Neural cell (in vitro differentiated cells): ENCODE measurements at regions not wholly inside any gene's neighbourhood (a gene's known extent, or its start where the extent isn't known, plus 50 kb on each side); places are given as distances from the start of the nearest gene placed in this dataset.
"Not testable (repeated sequence)": the region's sequence is repeated elsewhere in the genome, so short reads cannot be mapped to it uniquely, and the experiment has no call there.

Experiments used
- H2AFZ ChIP-seq: fragments of 200-600, 300-800 bp; sonication (generic), shearing (Covaris generic); 2 replicates; pipeline ENCODE4 v1.6.0; 2014; ENCODE audit warnings: low read depth, mild to moderate bottlenecking, antibody characterized with exemption, low read length, moderate library complexity
- H3F3A ChIP-seq: fragments of 200-600 bp; shearing (Covaris generic); 2 replicates; pipeline ENCODE4 v1.6.1; 2016; ENCODE audit warnings: mild to moderate bottlenecking, moderate library complexity, mixed read lengths, antibody characterized with exemption, low read length; ENCODE audit not compliant: insufficient read depth, poor library complexity, severe bottlenecking
- H3K27ac ChIP-seq: fragments of 200-600, 300-800 bp; sonication (generic), shearing (Covaris generic); 2 replicates; pipeline ENCODE4 v1.5.1; 2014; ENCODE audit warnings: mild to moderate bottlenecking, low read length, moderate library complexity
- H3K27me3 ChIP-seq: fragments of 300-800, 200-600 bp; sonication (generic), shearing (Covaris generic); 2 replicates; pipeline ENCODE4 v1.6.0; 2014; ENCODE audit warnings: mild to moderate bottlenecking, low read depth, low read length, moderate library complexity; ENCODE audit not compliant: insufficient read depth
- H3K36me3 ChIP-seq: fragments of 300-800, 200-600 bp; sonication (generic), shearing (Covaris generic); 2 replicates; pipeline ENCODE4 v1.5.1; 2014; ENCODE audit warnings: mild to moderate bottlenecking, antibody characterized with exemption, low read length, moderate library complexity; ENCODE audit not compliant: insufficient read depth
- H3K4me2 ChIP-seq: fragments of 300-800, 200-600 bp; sonication (generic), shearing (Covaris generic); 2 replicates; pipeline ENCODE4 v1.6.0; 2014; ENCODE audit warnings: mild to moderate bottlenecking, low read length
- H3K4me3 ChIP-seq: fragments of 300-800, 200-600 bp; sonication (generic), shearing (Covaris generic); 2 replicates; pipeline ENCODE4 v1.5.1; 2014; ENCODE audit warnings: mild to moderate bottlenecking, low read length, moderate library complexity
- H3K79me2 ChIP-seq: fragments of 200-600 bp; shearing (Covaris generic); replicated peaks from 2 replicates; pipeline ENCODE4 v1.6.0; 2014; ENCODE audit warnings: mild to moderate bottlenecking, low read length, moderate library complexity; ENCODE audit not compliant: insufficient read depth
- H3K9ac ChIP-seq: fragments of 300-800, 200-600 bp; sonication (generic), shearing (Covaris generic); 2 replicates; pipeline ENCODE4 v1.6.1; 2016; ENCODE audit warnings: mild to moderate bottlenecking, low read length, mixed read lengths
- H3K9me2 ChIP-seq: fragments of 200-600 bp; shearing (Covaris generic); 2 replicates; pipeline ENCODE4 v1.6.1; 2016; ENCODE audit warnings: mild to moderate bottlenecking, low read length, mixed read lengths; ENCODE audit not compliant: insufficient read depth
- H3K9me3 ChIP-seq: fragments of 200-600, 300-800 bp; sonication (generic), shearing (Covaris generic); 2 replicates; pipeline ENCODE4 v1.6.1; 2016; ENCODE audit warnings: mild to moderate bottlenecking, mixed run types, low read length, moderate library complexity, mixed read lengths
- H4K20me1 ChIP-seq: fragments of 200-600 bp; shearing (Covaris generic); 2 replicates; pipeline ENCODE4 v1.6.1; 2016; ENCODE audit warnings: mild to moderate bottlenecking, mixed run types; ENCODE audit not compliant: insufficient read depth
- EP300 ChIP-seq: fragments of 450-650 bp; conservative IDR thresholded peaks from 2 replicates; pipeline ENCODE4 v1.6.1; 2014; ENCODE audit warnings: antibody characterized with exemption, mild to moderate bottlenecking, moderate library complexity; ENCODE audit not compliant: poor library complexity, severe bottlenecking
- EZH2 ChIP-seq: fragments of 200-600, 300-800 bp; shearing (Covaris generic), sonication (generic); IDR thresholded peaks from 2 replicates; pipeline ENCODE4 v1.6.1; 2014; ENCODE audit warnings: antibody characterized with exemption, low read length, borderline replicate concordance, mild to moderate bottlenecking; ENCODE audit not compliant: insufficient read depth, poor library complexity, severe bottlenecking
- MXI1 ChIP-seq: fragments of 450-650 bp; conservative IDR thresholded peaks from 2 replicates; pipeline ENCODE4 v1.6.1; 2014; ENCODE audit warnings: antibody characterized with exemption, mild to moderate bottlenecking; ENCODE audit not compliant: poor library complexity, severe bottlenecking
- POLR2AphosphoS5 ChIP-seq: IDR thresholded peaks from 2 replicates; pipeline ENCODE4 v1.6.1; 2012
- RAD21 ChIP-seq: fragments of 450-650 bp; conservative IDR thresholded peaks from 2 replicates; pipeline ENCODE4 v1.6.1; 2014; ENCODE audit warnings: antibody characterized with exemption, mild to moderate bottlenecking, moderate library complexity
- SMC3 ChIP-seq: fragments of 450-650 bp; conservative IDR thresholded peaks from 2 replicates; pipeline ENCODE4 v1.6.1; 2014; ENCODE audit warnings: antibody characterized with exemption, mild to moderate bottlenecking, moderate library complexity; ENCODE audit not compliant: poor library complexity
- TAF1 ChIP-seq: IDR thresholded peaks from 2 replicates; pipeline ENCODE4 v1.6.1; 2012; ENCODE audit warnings: low read depth
- TF ChIP-seq, protein P1 (sequence below): fragments of 450-650 bp; IDR thresholded peaks from 2 replicates; pipeline ENCODE4 v1.5.1; 2014; ENCODE audit warnings: antibody characterized with exemption, mild to moderate bottlenecking, moderate library complexity; ENCODE audit not compliant: poor library complexity, severe bottlenecking
- TF ChIP-seq, protein P2 (sequence below): IDR thresholded peaks from 2 replicates; pipeline ENCODE4 v1.6.1; 2012; ENCODE audit warnings: borderline replicate concordance

DNA sequence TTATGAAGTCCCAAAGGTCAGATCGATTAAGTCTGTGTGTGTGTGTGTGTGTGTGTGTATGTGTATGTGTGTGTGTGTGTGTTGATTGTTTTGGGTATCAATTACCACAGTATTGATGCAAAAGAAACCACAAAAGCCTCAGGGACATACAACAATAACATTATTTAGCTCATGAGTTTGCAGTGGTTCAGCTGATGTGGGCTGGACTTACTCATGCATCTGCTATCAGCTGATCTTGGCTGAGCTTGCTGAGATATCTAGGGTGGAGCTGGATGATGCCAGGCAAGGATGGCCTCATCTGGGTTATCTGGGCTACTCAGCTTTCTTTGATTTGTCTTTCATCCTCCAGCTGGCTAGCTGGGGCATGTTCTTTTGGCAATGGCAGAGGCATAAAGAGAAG, 82.4 kb upstream of the PRR23C start:
- H3K27me3 ChIP-seq, result no peaks in the 10 kb centered on the region
- H3K9me2 ChIP-seq, result no peaks in the 10 kb centered on the region
- no peaks in the 10 kb centered on the region for H3K79me2 ChIP-seq
- H2AFZ ChIP-seq, result no peak overlapping the region
- no peaks in the 10 kb centered on the region for H3K36me3 ChIP-seq
- H3K4me2 ChIP-seq, result no peak overlapping the region
- TF ChIP-seq POLR2AphosphoS5, result no peak
- no peak overlapping the region for H3K27ac ChIP-seq
- no peak overlapping the region for H3K9ac ChIP-seq
- H3F3A ChIP-seq, result no peaks in the 10 kb centered on the region
- no peaks in the 10 kb centered on the region for H4K20me1 ChIP-seq
- H3K9me3 ChIP-seq, result no peaks in the 10 kb centered on the region
- no peak overlapping the region for H3K4me3 ChIP-seq

DNA sequence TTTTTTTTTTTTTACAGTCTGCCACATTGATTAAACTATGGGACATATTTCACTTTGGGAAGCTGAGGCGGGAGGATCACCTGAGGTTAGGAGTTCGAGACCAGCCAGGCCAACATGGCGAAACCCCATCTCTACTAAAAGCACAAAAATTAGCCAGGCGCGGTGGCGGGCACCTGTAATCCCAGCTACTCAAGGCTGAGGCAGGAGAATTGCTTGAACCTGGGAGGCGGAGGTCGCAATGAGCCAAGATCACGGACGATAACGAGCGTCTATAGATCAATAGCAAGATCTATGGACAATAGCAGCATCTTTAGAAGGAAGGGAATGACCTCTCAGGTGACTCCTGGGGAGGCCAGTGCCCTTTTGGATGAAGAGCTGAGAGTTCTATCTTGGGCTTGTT, 82.9 kb upstream of the PRR23C start:
- H3K79me2 ChIP-seq, H2AFZ ChIP-seq, H4K20me1 ChIP-seq, H3K27ac ChIP-seq, H3F3A ChIP-seq, H3K27me3 ChIP-seq, H3K9ac ChIP-seq, H3K36me3 ChIP-seq, H3K4me3 ChIP-seq, H3K4me2 ChIP-seq, H3K9me3 ChIP-seq, H3K9me2 ChIP-seq: not testable (repeated sequence)

DNA sequence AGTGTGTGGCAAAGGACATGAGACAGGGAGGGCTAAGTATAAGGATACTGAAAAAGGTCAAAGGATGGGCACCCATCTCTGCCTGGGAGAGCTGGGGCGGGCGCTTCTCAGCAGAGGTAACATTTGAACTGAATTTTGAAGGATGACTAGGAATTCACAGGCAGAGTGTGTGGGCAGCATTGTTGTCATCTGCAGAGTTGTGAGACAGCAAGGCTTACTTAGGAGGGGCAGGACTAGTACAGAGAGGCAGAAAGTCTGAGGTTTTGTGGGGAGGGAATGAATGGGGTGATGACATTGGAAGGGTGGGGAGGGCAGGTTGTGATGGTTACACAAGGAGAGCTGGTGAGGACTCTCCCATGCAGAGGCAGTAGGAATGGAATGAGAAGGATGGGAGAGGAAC, 84.1 kb upstream of the PRR23C start:
- Histone ChIP-seq H3K9me2 (no peaks in the 10 kb centered on the region), H3K4me2 (no peak overlapping the region), H2AFZ (no peak overlapping the region), H3K36me3 (no peaks in the 10 kb centered on the region), H3F3A (no peaks in the 10 kb centered on the region), H3K4me3 (no peak overlapping the region), H3K27ac (no peak overlapping the region), H3K9ac (no peak overlapping the region), H3K79me2 (no peaks in the 10 kb centered on the region), H3K27me3 (no peaks in the 10 kb centered on the region), H3K9me3 (no peaks in the 10 kb centered on the region), H4K20me1 (no peaks in the 10 kb centered on the region)
- TF ChIP-seq EP300 (no peak), TAF1 (no peak), EZH2 (no peak), POLR2AphosphoS5 (no peak), MXI1 (no peak), SMC3 (no peak), RAD21 (no peak)
- TF ChIP-seq, protein P1, sequence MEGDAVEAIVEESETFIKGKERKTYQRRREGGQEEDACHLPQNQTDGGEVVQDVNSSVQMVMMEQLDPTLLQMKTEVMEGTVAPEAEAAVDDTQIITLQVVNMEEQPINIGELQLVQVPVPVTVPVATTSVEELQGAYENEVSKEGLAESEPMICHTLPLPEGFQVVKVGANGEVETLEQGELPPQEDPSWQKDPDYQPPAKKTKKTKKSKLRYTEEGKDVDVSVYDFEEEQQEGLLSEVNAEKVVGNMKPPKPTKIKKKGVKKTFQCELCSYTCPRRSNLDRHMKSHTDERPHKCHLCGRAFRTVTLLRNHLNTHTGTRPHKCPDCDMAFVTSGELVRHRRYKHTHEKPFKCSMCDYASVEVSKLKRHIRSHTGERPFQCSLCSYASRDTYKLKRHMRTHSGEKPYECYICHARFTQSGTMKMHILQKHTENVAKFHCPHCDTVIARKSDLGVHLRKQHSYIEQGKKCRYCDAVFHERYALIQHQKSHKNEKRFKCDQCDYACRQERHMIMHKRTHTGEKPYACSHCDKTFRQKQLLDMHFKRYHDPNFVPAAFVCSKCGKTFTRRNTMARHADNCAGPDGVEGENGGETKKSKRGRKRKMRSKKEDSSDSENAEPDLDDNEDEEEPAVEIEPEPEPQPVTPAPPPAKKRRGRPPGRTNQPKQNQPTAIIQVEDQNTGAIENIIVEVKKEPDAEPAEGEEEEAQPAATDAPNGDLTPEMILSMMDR, result no peak

DNA sequence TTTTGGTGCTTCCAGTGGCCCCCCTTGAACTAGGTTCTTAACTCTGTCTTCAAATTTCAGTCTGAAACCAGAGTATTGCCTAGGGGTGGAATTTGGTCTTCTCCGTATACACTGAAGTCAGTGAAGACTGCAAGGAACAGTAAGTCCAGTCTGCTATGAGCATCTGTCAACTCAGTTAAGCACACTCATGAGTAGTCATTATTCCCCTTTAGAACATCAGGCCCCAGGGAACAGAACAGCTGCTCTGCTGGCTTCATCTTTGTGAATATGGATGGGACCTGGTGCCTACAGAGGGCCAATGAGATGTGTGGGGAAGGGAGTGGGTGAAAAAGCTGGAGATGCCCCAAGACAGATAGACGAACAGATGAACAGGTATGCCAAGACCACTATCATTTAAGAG, 85.2 kb upstream of the PRR23C start:
- H3K4me3 ChIP-seq, result no peak overlapping the region
- no peaks in the 10 kb centered on the region for H3K9me2 ChIP-seq
- no peaks in the 10 kb centered on the region for H3K27me3 ChIP-seq
- H3K9ac ChIP-seq, result no peak overlapping the region
- no peaks in the 10 kb centered on the region for H3K9me3 ChIP-seq
- no peak overlapping the region for H3K27ac ChIP-seq
- H4K20me1 ChIP-seq, result no peaks in the 10 kb centered on the region
- H3F3A ChIP-seq, result no peaks in the 10 kb centered on the region
- no peaks in the 10 kb centered on the region for H3K36me3 ChIP-seq
- TF ChIP-seq, protein P2, sequence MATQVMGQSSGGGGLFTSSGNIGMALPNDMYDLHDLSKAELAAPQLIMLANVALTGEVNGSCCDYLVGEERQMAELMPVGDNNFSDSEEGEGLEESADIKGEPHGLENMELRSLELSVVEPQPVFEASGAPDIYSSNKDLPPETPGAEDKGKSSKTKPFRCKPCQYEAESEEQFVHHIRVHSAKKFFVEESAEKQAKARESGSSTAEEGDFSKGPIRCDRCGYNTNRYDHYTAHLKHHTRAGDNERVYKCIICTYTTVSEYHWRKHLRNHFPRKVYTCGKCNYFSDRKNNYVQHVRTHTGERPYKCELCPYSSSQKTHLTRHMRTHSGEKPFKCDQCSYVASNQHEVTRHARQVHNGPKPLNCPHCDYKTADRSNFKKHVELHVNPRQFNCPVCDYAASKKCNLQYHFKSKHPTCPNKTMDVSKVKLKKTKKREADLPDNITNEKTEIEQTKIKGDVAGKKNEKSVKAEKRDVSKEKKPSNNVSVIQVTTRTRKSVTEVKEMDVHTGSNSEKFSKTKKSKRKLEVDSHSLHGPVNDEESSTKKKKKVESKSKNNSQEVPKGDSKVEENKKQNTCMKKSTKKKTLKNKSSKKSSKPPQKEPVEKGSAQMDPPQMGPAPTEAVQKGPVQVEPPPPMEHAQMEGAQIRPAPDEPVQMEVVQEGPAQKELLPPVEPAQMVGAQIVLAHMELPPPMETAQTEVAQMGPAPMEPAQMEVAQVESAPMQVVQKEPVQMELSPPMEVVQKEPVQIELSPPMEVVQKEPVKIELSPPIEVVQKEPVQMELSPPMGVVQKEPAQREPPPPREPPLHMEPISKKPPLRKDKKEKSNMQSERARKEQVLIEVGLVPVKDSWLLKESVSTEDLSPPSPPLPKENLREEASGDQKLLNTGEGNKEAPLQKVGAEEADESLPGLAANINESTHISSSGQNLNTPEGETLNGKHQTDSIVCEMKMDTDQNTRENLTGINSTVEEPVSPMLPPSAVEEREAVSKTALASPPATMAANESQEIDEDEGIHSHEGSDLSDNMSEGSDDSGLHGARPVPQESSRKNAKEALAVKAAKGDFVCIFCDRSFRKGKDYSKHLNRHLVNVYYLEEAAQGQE, result no peak
- TF ChIP-seq SMC3, result no peak
- TF ChIP-seq RAD21, result no peak
- no peak for TF ChIP-seq MXI1
- TF ChIP-seq TAF1, result no peak
- no peak for TF ChIP-seq EZH2
- no peak for TF ChIP-seq POLR2AphosphoS5
- TF ChIP-seq, protein P1, result no peak
- TF ChIP-seq EP300, result no peak
- no peak overlapping the region for H2AFZ ChIP-seq
- H3K79me2 ChIP-seq, result no peaks in the 10 kb centered on the region
- H3K4me2 ChIP-seq, result no peak overlapping the region
